SIG-M5 treated with dmso at 0.1 percent for 504 hours (cell line): ENCODE measurements at regions not wholly inside any gene's neighbourhood (a gene's known extent, or its start where the extent isn't known, plus 50 kb on each side); places are given as distances from the start of the nearest gene placed in this dataset.
"Not testable (repeated sequence)": the region's sequence is repeated elsewhere in the genome, so short reads cannot be mapped to it uniquely, and the experiment has no call there.

Source experiments
- DNase-seq: peaks from one replicate; lab custom pipeline; 2025; ENCODE audit not compliant: unreplicated experiment; lab: John Stamatoyannopoulos, UW

GRCh38 chr18:73043611-73044010, 175.8 kb upstream of the NETO1 start:
- DNase-seq: no peak

DNA sequence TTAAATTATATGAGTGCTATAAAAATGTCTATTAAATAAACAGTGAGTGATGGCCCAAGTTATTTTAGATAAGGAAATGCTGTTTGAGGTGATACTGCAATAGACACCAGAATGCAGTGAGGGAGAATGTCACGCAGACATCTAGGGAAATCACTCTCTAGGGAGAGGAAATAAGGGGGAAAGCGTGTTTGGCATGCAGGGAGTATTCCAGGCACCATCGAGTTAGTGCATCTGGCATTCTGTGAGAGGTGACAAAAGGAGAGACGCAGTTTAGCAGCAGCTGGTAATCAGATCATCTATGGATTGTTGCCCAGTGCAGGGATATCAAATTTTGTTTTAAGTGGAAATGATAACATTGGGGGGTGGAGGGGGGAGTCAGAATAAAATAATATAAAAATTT, 175.4 kb upstream of the NETO1 start:
- DNase-seq: no peak

DNA sequence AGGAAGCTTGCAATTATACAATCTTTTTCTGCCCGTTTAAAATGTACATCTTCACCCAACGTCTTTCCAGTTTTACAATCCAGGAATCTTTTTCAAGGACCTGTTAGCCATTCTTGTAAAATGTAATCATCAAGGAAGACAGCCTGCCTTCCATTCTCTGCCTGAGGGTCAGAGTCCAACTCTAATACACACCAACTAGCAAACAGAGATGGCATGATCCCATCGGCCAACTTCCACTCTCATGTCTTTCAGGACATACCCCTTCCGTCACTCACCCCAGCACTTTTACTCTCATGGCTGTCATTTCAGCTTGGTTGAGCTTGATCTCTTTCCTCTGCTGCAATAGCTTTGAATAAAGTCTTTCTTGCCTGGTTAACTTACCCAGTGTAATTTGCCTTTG, 172.5 kb upstream of the NETO1 start:
- DNase-seq: no peak

GRCh38 chr18:73038336-73038735, 170.5 kb upstream of the NETO1 start:
- DNase-seq: no peak

GRCh38 chr18:73023975-73024374, 156.2 kb upstream of the NETO1 start:
- no peak for DNase-seq

GRCh38 chr18:73009691-73010090, 141.9 kb upstream of the NETO1 start:
- DNase-seq: no peak

GRCh38 chr18:73007915-73008308, 140.1 kb upstream of the NETO1 start:
- DNase-seq: no peak

- no peak for DNase-seq
These were observed 139.6 kb upstream of the NETO1 start for GRCh38 chr18:73007195-73007914.

DNA sequence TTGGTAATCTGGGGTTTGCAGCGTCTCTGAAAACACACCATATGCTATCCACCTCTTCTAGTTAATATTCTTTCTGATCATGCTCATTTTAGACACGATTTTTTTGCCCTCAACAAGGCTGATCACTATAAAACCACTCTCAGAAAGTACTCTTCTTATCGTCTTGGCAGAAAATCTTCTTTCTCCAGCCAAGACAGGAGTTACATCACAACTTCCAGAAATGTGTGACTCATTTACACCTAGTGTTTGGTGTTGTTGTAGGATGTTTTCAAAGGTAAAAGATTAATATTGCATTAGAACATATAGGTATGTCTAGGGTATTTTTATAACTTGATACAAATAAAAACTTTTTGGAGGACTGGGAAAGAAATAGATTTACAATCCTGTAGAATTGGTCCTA, 138.5 kb upstream of the NETO1 start:
- DNase-seq: no peak

DNA sequence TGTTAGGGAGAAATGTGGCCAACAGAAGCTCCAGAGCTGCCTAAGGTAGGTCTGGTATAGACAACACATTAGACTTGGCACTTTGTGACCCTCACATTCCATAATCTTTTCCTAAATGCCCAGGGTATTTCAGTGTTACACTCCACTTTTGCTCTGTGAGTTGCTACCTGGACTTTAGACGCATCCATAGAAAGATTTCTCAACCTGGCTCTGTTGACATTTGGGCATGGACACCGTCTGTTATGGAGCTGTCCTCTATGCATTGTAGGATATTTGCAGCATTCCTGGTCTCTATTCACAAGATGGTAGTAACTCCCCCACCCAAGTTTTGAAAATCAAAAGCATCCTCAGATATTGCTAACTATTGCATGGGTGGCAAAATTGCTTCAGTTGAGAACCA, 136.5 kb upstream of the NETO1 start:
- DNase-seq: no peak

GRCh38 chr18:72999971-73000607, 132.3 kb upstream of the NETO1 start:
- DNase-seq: peak; percentile 8

GRCh38 chr18:72995558-72995957, 127.8 kb upstream of the NETO1 start:
- no peak for DNase-seq

DNA sequence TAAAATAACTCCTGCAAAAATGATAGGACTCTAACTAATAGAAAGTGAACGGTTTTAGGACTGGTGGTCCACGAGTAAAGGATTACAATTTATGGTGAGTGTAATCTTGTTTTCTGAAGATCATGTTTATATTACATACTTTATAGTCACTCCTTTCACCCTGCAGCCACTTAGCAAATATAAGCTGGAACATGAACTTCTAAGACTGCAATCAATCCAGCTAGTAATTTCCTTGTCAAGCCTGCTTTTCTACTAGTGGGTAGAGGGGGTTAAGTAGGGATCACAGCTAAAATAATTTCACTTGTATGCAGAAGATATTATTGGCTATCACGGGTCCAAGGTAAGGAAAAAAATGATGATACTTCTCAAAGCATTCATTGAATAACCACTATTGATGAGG, 125.5 kb upstream of the NETO1 start:
- DNase-seq: no peak

GRCh38 chr18:72991379-72991778, 123.6 kb upstream of the NETO1 start:
- DNase-seq: no peak

GRCh38 chr18:72987570-72987969, 119.8 kb upstream of the NETO1 start:
- DNase-seq: not testable (repeated sequence)

GRCh38 chr18:72986103-72986502, 118.3 kb upstream of the NETO1 start:
- no peak for DNase-seq

DNA sequence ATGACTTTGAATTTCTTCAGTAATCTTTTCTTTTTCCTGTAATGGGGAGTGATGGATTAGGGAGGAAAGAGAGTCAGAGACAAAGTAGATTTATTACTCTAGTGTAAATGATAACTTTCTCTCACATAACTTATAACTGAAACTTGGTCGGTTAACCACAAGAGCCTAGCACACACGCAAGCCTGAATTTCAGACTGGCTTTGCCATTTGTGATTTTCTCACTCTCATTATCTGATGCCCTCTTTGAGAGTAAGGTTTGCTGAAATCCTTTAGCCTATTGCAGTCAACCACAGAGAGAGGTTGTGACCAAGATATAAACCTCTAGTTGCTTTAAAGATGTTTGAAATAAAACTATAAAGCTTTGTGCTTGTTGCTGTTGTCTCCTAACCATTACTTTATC, 117.9 kb upstream of the NETO1 start:
- DNase-seq: no peak

DNA sequence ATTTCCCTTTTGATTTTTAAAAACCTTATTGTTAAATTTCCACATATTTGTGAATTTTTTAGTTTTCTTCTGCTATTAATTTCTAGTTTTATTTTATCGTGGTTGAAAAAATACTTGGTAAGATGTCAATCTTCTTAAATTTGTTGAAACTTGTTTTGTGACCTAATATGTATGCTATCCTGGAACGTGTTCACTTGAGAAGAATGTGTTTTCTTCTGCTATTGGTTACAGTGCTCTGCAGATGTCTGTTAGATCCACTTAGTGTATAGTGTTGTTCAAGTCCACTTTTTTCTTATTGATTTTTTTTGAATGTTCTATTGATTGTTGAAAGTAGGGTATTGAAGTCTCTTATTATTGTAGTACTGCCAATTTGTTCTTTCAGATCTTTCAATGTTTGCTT, 116.5 kb upstream of the NETO1 start:
- no peak for DNase-seq

- DNase-seq: no peak
These were observed 106.1 kb upstream of the NETO1 start for GRCh38 chr18:72973841-72974240.

GRCh38 chr18:72965616-72966015, 97.8 kb upstream of the NETO1 start:
- DNase-seq: peak; percentile 0

GRCh38 chr18:72958195-72958594, 90.4 kb upstream of the NETO1 start:
- DNase-seq: not testable (repeated sequence)

- DNase-seq: no peak
These were observed 80.7 kb upstream of the NETO1 start for GRCh38 chr18:72948439-72948838.

- DNase-seq: no peak
These were observed 75.0 kb upstream of the NETO1 start for GRCh38 chr18:72942766-72943165.
